Stimulated activated CD4-positive, alpha-beta T cell treated with anti-CD3 and anti-CD28 coated beads, Interleukin-2, amount 100 ng/mL, for 24 hours (primary cell): ENCODE measurements at regions not wholly inside any gene's neighbourhood (a gene's known extent, or its start where the extent isn't known, plus 50 kb on each side); places are given as distances from the start of the nearest gene placed in this dataset.

ENCODE experiments used
- DNase-seq, 2 donors: peaks; one replicate each; pipeline ENCODE4 v3.0.0-alpha.2; 2020

DNA sequence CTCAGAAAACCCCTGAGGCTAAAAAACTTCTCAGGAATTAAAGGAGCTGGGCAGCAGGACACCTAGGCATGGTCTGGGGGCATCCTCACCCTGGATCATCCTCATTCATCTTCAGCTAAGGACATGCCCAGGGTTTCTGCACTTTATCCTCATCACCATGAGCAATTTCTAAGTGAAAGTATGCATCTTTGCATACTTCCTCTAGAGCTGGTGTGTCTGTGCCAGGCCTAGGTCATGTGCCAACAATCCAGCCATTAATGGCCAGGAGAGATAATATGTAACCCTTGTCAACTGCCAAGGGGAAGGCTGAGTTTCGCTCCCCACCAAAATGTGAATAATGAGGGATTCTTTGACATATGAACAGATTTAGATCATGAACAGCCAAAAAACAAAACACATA is 160.5 kb downstream of the KITLG start:
- no peak for DNase-seq

DNA sequence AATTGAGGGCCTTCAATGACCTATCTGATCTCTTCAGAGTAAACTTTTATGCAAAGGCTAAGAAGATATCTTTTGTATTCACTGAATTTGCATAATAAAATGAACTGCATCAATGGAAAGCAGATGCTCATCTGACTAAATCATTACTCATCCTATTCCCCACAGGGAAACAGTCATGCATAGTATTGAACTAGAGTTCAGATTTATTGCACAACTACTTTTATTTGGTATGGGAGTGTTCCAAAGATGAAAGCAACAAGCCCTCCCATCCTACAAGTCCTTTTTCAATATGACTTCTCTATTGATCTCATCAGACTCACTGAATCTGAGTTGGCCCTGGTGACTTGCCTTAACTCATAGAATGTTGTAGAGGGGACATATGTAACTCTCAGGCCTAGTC is 159.8 kb downstream of the KITLG start:
- DNase-seq, result no peak

DNA sequence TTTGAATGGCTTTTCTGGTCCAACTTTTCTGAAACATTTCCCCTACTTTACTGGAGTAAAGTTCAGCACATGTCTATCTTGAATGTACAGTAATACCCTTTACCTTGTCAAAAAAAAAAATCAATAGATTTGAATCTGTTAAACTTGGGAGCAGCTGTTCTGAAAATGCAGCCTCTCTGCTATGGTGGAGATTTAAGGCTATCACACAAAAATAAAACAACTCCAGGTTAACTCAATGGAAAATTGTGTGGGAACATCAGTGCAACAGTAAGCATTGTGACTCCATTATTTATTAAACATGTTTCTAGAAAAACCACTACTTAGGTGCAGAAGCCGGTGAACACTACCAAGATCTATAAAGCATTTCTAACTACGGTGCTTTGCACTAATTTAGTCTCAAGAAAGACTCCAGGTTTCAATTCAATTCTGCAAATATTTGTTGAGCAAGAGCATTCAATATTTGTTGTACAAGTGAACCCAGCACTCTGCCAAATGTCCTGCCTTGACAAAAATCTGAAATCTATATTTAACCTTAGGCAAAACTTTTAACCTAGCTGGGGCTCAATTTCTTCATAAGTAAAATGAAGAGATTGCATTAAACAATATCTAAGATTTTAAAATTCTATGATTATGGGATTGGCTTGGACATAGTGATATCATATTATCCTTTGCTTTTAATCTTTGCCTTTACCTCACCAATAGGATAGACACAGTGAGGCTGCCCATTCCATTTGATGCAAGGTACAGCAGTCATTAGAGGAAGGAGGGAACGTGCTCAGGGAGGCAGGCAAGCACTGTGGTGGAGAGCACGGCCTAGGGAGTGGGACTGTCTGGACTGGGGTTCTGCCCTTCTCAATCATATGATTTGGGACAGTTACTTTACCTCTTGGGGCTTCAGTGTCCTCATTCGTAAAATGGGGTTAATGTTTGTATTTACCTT is 155.2 kb downstream of the KITLG start:
- DNase-seq, result no peak

DNA sequence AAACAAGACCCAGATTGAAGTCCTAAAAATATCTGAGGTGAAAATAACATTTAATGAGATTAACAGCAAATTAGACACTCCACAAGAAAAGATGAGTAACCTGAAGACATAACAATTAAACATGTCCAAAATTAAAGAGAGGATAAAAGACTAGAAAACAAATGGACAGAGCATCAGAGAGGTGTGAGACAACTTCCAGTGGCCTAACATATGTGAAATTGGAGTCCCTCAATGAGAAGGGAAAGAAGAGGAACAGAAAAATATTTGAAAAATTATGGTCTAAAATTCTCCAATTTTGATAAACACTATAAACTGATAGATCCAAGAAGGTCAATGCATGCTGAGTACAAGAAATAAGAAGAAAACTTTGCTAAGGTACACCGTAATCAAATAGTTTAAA is 151.9 kb downstream of the KITLG start:
- no peak for DNase-seq

DNA sequence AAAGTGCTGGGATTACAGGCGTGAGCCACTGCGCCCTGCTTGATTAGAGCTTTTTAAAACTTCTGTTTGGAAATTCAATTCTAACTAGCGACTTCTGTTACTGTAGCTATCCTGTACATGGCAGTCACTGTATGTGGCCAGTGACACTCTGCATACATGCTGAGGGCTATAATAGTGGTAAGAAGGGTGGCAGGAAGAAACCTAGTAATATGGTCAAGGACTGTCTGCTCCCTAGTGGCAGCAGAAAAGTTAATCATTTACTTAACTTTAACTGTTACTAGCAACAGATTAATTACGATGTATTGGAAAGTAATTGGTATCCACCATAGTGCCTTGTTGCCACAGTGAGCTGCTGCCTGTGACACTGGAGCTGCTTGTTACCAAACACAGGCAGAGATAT is 149.0 kb downstream of the KITLG start:
- DNase-seq, result no peak

DNA sequence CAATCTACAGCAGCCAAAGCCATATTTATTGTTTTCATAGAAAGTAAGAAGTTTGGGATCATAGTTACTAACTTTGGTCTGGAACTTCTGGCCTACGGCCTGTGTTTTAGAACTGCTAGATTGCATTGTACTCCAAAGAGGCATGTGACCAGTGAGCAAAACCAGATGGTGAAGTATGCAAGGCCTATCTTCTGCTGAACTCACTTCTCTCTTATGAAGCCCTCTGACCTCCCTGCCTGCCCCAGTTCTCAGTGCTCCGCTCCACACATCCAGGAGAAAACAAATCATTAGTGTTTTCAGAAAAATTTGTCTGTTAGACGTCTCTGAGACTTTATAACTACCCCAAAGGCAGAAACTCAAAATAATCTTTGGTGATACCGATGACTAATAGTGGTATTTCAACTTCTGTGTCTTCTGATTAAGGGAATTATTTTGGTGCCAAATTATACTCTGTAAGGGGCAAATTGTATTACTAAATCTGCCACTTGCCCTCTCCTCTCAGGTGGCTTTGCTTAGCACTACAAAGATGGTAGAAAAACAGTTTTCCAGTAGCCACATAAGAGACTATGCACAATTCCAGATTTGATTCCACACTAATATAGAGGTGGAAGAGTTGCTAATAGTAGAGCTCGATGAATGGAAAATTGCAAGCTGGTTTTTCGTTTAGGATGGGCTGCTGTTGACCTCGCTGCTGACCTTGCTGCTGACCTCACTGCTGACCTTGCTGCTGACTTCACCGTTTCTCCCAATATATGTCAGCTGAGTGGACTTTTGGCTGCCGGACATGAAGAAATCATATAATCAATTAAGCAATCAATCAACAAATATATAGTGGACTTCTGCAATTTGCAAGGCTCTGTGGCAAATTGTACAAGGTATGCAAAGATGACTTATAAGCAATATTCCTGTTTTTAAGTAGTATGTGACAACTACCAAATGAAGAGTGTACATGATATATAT is 147.5 kb downstream of the KITLG start:
- DNase-seq, result no peak

DNA sequence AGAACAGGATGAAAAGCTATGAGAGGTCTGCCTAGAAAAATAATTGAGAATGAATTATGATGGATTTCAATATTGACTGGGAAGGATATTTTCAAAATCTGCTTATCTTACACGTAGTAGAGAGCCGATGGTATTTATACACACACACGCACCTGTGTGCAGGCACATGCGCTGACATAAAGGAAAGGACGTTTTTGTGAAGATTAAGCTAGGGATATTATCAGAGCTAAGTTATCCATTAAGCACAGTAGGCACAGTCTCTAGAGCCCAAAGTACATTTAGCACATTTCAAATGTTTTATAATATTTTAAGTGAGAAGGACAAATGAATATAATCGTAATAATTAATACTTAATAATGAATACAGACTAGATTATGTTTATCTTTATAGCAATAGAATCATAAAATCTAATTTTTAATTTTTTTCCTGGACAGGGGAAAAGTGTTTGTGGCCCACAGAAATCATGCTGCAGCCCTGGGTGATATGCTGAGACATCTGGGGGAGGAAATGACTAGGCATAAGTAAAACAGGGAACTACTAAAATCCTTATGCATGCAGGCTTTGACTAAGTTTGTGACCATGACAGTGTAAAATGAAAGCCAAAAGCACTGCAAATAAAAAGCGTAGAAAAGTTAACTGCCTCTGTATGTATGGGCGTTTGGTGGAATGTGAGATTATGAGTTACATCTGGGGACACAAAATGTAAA is 146.1 kb downstream of the KITLG start:
- no peak for DNase-seq

DNA sequence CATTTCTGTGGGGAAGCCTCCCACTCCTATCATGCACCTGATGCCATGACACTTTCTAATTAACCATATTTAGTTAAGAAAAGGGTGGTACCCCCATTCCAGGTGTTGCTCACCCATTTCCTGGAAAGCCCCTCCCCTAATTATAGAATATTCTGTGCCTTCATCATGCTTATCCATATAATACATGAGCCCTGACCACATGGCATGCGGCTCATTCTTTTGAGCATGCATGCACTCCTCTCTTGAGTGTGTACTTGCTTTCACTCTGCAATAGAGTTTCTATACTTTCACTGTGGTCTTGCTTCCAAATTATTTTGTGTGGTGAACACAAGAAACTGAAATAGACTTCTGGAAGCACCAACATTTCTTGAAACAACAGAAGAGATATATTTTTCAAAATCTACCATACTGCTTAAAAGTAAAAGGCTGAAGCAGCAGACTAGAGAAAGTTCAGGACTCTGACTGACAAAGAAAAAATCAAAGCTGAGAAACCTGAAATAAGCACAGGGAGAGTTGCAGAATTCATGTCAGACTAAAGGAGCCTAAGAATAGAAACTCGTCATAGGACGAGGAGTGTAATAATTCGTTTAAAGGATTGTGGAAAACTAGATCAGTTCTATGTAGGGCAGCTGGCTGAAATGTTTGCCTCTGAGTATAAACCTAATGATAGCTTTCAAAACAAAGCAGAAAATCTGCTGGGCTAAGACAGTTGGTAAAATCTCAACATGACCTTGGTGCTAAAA is 144.8 kb downstream of the KITLG start:
- DNase-seq, result no peak

DNA sequence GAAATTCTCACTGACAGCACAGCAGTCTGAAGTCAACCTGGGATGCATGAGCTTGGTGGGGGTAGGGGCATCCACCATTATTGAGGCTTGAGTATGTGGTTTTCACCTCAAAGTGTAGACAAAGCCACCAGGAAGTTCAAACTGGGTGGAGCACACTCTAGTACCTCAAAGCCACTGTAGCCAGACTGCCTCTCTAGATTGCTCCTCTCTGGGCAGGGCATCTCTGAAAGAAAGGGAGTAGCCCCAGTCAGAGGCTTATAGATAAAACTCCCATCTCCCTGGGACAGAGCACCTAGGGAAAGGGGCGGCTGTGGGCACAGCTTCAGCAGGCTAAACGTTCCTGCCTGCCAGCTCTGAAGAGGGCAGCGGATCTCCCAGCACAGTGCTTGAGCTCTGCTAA is 143.0 kb downstream of the KITLG start:
- DNase-seq, result no peak
